ENCODE measurements at regions not wholly inside any gene's neighbourhood (a gene's known extent, or its start where the extent isn't known, plus 50 kb on each side); places are given as distances from the start of the nearest gene placed in this dataset.

GRCh38 chr6:141532211-141532610 lies 600.5 kb upstream of the GJE1 start:
- no peak overlapping the region for H3K4me2 ChIP-seq
- no peaks in the 10 kb centered on the region for H4K20me1 ChIP-seq (ENCODE audit: low read depth)
- H3K9ac ChIP-seq = no peak overlapping the region
- H3K79me2 ChIP-seq (ENCODE audit: low read depth) = no peaks in the 10 kb centered on the region
- H3K27me3 ChIP-seq = no peaks in the 10 kb centered on the region
- no peaks in the 10 kb centered on the region for H3K9me3 ChIP-seq (ENCODE audit: low read depth)
- H3K4me3 Mint-ChIP-seq = no peak overlapping the region
- no peaks in the 10 kb centered on the region for H3K9me3 Mint-ChIP-seq
- H3K27me3 Mint-ChIP-seq (ENCODE audit: insufficient read depth, low read depth) = no peaks in the 10 kb centered on the region
- no peak overlapping the region for H3K27ac Mint-ChIP-seq
- TF ChIP-seq EZH2 (IDR thresholded peaks at IDR 0.05) = no peak
- TF ChIP-seq, protein P1, sequence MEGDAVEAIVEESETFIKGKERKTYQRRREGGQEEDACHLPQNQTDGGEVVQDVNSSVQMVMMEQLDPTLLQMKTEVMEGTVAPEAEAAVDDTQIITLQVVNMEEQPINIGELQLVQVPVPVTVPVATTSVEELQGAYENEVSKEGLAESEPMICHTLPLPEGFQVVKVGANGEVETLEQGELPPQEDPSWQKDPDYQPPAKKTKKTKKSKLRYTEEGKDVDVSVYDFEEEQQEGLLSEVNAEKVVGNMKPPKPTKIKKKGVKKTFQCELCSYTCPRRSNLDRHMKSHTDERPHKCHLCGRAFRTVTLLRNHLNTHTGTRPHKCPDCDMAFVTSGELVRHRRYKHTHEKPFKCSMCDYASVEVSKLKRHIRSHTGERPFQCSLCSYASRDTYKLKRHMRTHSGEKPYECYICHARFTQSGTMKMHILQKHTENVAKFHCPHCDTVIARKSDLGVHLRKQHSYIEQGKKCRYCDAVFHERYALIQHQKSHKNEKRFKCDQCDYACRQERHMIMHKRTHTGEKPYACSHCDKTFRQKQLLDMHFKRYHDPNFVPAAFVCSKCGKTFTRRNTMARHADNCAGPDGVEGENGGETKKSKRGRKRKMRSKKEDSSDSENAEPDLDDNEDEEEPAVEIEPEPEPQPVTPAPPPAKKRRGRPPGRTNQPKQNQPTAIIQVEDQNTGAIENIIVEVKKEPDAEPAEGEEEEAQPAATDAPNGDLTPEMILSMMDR (IDR thresholded peaks at IDR 0.05) = no peak
- TF ChIP-seq EZH2phosphoT487 (IDR thresholded peaks at IDR 0.05) = no peak
- no peaks in the 10 kb centered on the region for H3K36me3 ChIP-seq
- no peak overlapping the region for H3K4me3 ChIP-seq
- H3K36me3 Mint-ChIP-seq = no peaks in the 10 kb centered on the region
- no peak for DNase-seq (ENCODE audit: low spot score)
- H2AFZ ChIP-seq (replicated peaks) = no peak overlapping the region
- H3K4me1 Mint-ChIP-seq = no peaks in the 10 kb centered on the region
- H3K4me1 ChIP-seq = no peaks in the 10 kb centered on the region
- no peaks in the 10 kb centered on the region for H3F3A ChIP-seq (ENCODE audit: low read depth)
- H3K27ac ChIP-seq = no peak overlapping the region

DNA sequence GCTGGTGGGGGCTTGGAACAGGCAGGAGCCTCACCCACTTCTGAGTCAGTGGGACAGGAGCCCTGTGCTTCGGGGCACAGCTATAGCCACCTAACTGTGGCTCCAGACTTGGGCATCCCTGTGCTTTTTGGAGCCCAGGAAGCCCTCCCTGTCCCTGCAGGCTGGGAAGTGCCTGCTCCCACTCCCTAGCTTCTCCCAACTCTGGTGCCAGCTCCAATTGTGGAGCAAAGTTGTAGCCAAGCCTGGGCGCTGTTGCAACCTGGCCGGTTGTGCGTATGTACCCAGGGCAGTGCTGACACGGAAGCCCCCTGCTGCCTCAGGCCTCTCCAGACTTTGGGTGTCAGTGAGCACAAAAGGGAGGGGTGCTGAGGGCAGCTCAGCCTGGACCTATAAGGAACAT lies 601.7 kb upstream of the GJE1 start:
- Histone ChIP-seq H3K4me1 (no peaks in the 10 kb centered on the region), H3F3A (ENCODE audit: low read depth) (no peaks in the 10 kb centered on the region), H3K79me2 (ENCODE audit: low read depth) (no peaks in the 10 kb centered on the region), H3K27me3 (no peaks in the 10 kb centered on the region), H2AFZ (replicated peaks) (no peak overlapping the region), H4K20me1 (ENCODE audit: low read depth) (no peaks in the 10 kb centered on the region), H3K4me2 (no peak overlapping the region), H3K4me3 (no peak overlapping the region), H3K9me3 (ENCODE audit: low read depth) (no peaks in the 10 kb centered on the region), H3K27ac (no peak overlapping the region), H3K36me3 (no peaks in the 10 kb centered on the region), H3K9ac (no peak overlapping the region)
- H3K4me3 Mint-ChIP-seq = no peak overlapping the region
- H3K9me3 Mint-ChIP-seq = no peaks in the 10 kb centered on the region
- no peaks in the 10 kb centered on the region for H3K36me3 Mint-ChIP-seq
- H3K27me3 Mint-ChIP-seq (ENCODE audit: insufficient read depth, low read depth) = no peaks in the 10 kb centered on the region
- no peak overlapping the region for H3K27ac Mint-ChIP-seq
- no peak for DNase-seq (ENCODE audit: low spot score)
- H3K4me1 Mint-ChIP-seq = no peaks in the 10 kb centered on the region
- TF ChIP-seq, protein P1 (IDR thresholded peaks at IDR 0.05) = no peak
- TF ChIP-seq EZH2 (IDR thresholded peaks at IDR 0.05) (no peak), EZH2phosphoT487 (IDR thresholded peaks at IDR 0.05) (no peak)

DNA sequence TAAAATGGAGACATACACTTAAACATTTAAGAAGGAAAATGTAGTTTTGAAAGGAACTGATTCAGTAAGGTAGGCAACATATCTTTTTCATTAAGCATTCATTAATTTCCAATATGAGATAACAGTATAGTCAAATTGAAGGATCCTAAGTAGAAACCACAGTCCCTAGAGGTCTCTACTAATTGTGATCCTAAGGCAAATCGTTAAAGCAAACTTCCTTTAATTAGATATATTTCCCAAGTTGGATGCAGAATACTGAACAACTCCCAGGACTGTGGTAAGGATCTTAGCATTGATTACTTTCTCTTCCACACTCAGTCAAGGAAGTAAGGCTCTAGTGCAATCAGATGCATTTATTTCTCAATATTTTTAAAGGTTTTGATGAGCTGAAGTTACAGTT lies 604.1 kb upstream of the GJE1 start:
- Histone ChIP-seq H3K4me3 (no peak overlapping the region), H3K36me3 (no peaks in the 10 kb centered on the region), H2AFZ (replicated peaks) (no peak overlapping the region), H3K9me3 (ENCODE audit: low read depth) (no peaks in the 10 kb centered on the region), H3K9ac (no peak overlapping the region), H3F3A (ENCODE audit: low read depth) (no peaks in the 10 kb centered on the region), H3K4me1 (no peaks in the 10 kb centered on the region), H3K27me3 (no peaks in the 10 kb centered on the region), H4K20me1 (ENCODE audit: low read depth) (no peaks in the 10 kb centered on the region), H3K27ac (no peak overlapping the region), H3K79me2 (ENCODE audit: low read depth) (no peaks in the 10 kb centered on the region), H3K4me2 (no peak overlapping the region)
- Mint-ChIP-seq H3K4me1 (no peaks in the 10 kb centered on the region), H3K36me3 (no peaks in the 10 kb centered on the region), H3K27ac (no peak overlapping the region), H3K9me3 (no peaks in the 10 kb centered on the region), H3K4me3 (no peak overlapping the region), H3K27me3 (ENCODE audit: insufficient read depth, low read depth) (no peaks in the 10 kb centered on the region)
- DNase-seq (ENCODE audit: low spot score) = no peak
- no peak for TF ChIP-seq EZH2phosphoT487 (IDR thresholded peaks at IDR 0.05)
- TF ChIP-seq, protein P1 (IDR thresholded peaks at IDR 0.05) = no peak
- TF ChIP-seq EZH2 (IDR thresholded peaks at IDR 0.05) = no peak

DNA sequence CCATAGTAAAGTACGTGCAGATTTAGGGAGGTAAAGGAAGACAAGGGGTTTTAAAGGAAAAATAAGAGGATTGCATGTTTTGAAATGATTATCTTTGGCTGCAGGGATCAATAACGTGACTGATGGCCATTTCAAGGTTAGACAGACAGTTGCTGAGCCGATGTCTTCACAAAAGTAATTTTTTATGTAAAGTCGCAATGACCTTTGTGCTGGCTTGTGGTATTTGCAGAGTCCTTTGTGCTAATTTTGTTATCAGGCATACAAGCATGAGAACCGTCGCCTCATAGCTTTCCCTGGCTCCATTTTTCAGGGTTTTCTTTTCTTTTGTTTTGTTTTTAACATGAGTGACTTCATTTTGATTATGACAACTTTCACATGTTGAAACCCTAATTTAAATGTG lies 605.7 kb upstream of the GJE1 start:
- DNase-seq (ENCODE audit: low spot score) = no peak
- Histone ChIP-seq H3K9ac (no peak overlapping the region), H3K27ac (no peak overlapping the region), H3K4me2 (no peak overlapping the region), H4K20me1 (ENCODE audit: low read depth) (no peaks in the 10 kb centered on the region), H3K36me3 (no peaks in the 10 kb centered on the region), H3K79me2 (ENCODE audit: low read depth) (no peaks in the 10 kb centered on the region), H2AFZ (replicated peaks) (no peak overlapping the region), H3K27me3 (no peaks in the 10 kb centered on the region), H3K9me3 (ENCODE audit: low read depth) (no peaks in the 10 kb centered on the region), H3K4me1 (no peaks in the 10 kb centered on the region), H3K4me3 (no peak overlapping the region), H3F3A (ENCODE audit: low read depth) (no peaks in the 10 kb centered on the region)
- H3K27ac Mint-ChIP-seq = no peak overlapping the region
- TF ChIP-seq EZH2 (IDR thresholded peaks at IDR 0.05) = no peak
- TF ChIP-seq, protein P1 (IDR thresholded peaks at IDR 0.05) = no peak
- TF ChIP-seq EZH2phosphoT487 (IDR thresholded peaks at IDR 0.05) = no peak
- no peaks in the 10 kb centered on the region for H3K9me3 Mint-ChIP-seq
- H3K36me3 Mint-ChIP-seq = no peaks in the 10 kb centered on the region
- H3K4me3 Mint-ChIP-seq = no peak overlapping the region
- H3K27me3 Mint-ChIP-seq (ENCODE audit: insufficient read depth, low read depth) = no peaks in the 10 kb centered on the region
- no peaks in the 10 kb centered on the region for H3K4me1 Mint-ChIP-seq
